IMR-90 (cell line): ENCODE measurements at regions not wholly inside any gene's neighbourhood (a gene's known extent, or its start where the extent isn't known, plus 50 kb on each side); places are given as distances from the start of the nearest gene placed in this dataset.

Source experiments
- ATAC-seq: fragments of 200-7000 bp; cut with Tn5 transposase; 2 replicates; pipeline ENCODE4 v1.9.1; 2020; ENCODE audit warnings: low read depth, mild to moderate bottlenecking, moderate library complexity
- BruUV-seq: library from RNA; stranded (reverse); fragments of 400-500 nt; replicated peaks from 2 replicates; lab custom pipeline; 2021; lab: Mats Ljungman, UMichigan
- CTCF ChIA-PET: fragments of 300-600 bp; formaldehyde crosslinking; extraction: SDS; loops from one replicate; lab custom pipeline; 2021; ENCODE audit warnings: antibody characterized with exemption; lab: Yijun Ruan, JAX
- POLR2A ChIA-PET: fragments of 300-600 bp; sonication (Branson Sonifier 250); formaldehyde crosslinking; loops from one replicate; lab custom pipeline; 2022; ENCODE audit warnings: antibody characterized with exemption; ENCODE audit not compliant: unreplicated experiment; lab: Charles Lee
- DNase-seq: peaks from one replicate; pipeline ENCODE4 v3.0.0; 2013
- H2AFZ ChIP-seq: replicated peaks from 2 replicates; pipeline ENCODE3; 2013; ENCODE audit warnings: low read length, mild to moderate bottlenecking; ENCODE audit not compliant: poor library complexity
- H2AK5ac ChIP-seq: 2 replicates; pipeline ENCODE4 v1.6.1; 2013; ENCODE audit warnings: low read depth, low read length, inconsistent platforms
- H2AK9ac ChIP-seq: replicated peaks from 2 replicates; pipeline ENCODE3; 2013; ENCODE audit warnings: mild to moderate bottlenecking, low read depth, low read length, moderate library complexity; ENCODE audit not compliant: poor library complexity
- H2BK120ac ChIP-seq: 2 replicates; pipeline ENCODE4 v1.6.1; 2013; ENCODE audit warnings: low read depth, low read length, inconsistent platforms
- H2BK15ac ChIP-seq: 3 replicates; pipeline ENCODE4 v1.6.1; 2013; ENCODE audit warnings: low read depth, low read length, inconsistent platforms
- H2BK20ac ChIP-seq: 2 replicates; pipeline ENCODE4 v1.6.1; 2013; ENCODE audit warnings: low read depth, mild to moderate bottlenecking, inconsistent platforms, low read length, moderate library complexity
- H2BK5ac ChIP-seq: 2 replicates; pipeline ENCODE4 v1.6.1; 2013; ENCODE audit warnings: mild to moderate bottlenecking, low read depth, low read length, inconsistent platforms; ENCODE audit not compliant: poor library complexity, severe bottlenecking
- H3K14ac ChIP-seq: replicated peaks from 2 replicates; pipeline ENCODE4 v1.6.1; 2013; ENCODE audit warnings: low read depth, low read length, inconsistent platforms
- H3K18ac ChIP-seq: 2 replicates; pipeline ENCODE4 v1.6.1; 2013; ENCODE audit warnings: low read depth, low read length, control low read depth
- H3K23ac ChIP-seq: 2 replicates; pipeline ENCODE4 v1.6.1; 2013; ENCODE audit warnings: low read depth, low read length, inconsistent platforms
- H3K27ac ChIP-seq: 2 replicates; pipeline ENCODE4 v1.5.1; 2013; ENCODE audit warnings: mild to moderate bottlenecking, control low read depth, low read length; ENCODE audit not compliant: insufficient read depth
- H3K27me3 ChIP-seq: 2 replicates; pipeline ENCODE4 v1.6.1; 2013; ENCODE audit warnings: low read length; ENCODE audit not compliant: control insufficient read depth, insufficient read depth
- H3K36me3 ChIP-seq: 2 replicates; pipeline ENCODE4 v1.6.1; 2013; ENCODE audit warnings: low read length, mixed read lengths; ENCODE audit not compliant: control insufficient read depth, insufficient read depth
- H3K4ac ChIP-seq: 2 replicates; pipeline ENCODE4 v1.6.1; 2013; ENCODE audit warnings: low read depth, low read length, inconsistent platforms
- H3K4me1 ChIP-seq: 2 replicates; pipeline ENCODE4 v1.6.1; 2013; ENCODE audit warnings: low read length, mixed read lengths; ENCODE audit not compliant: control insufficient read depth, insufficient read depth
- H3K4me2 ChIP-seq: 2 replicates; pipeline ENCODE4 v1.6.1; 2013; ENCODE audit warnings: low read depth, mild to moderate bottlenecking, control low read depth, low read length, moderate library complexity
- H3K4me3 ChIP-seq: 2 replicates; pipeline ENCODE4 v1.5.1; 2013; ENCODE audit warnings: low read depth, mild to moderate bottlenecking, control low read depth, low read length, moderate library complexity; ENCODE audit not compliant: insufficient read depth
- H3K56ac ChIP-seq: 2 replicates; pipeline ENCODE4 v1.6.1; 2013; ENCODE audit warnings: low read length, inconsistent platforms; ENCODE audit not compliant: insufficient read depth; ENCODE audit errors: extremely low read depth
- H3K79me1 ChIP-seq, 2 experiments: 2 replicates each; pipeline ENCODE4 v1.6.1; 2013; ENCODE audit warnings: low read length in 2 of 2, inconsistent platforms in 1 of 2, low read depth in 1 of 2
- H3K9ac ChIP-seq: 2 replicates; pipeline ENCODE4 v1.6.1; 2013; ENCODE audit warnings: low read depth, low read length, control low read depth
- H3K9me1 ChIP-seq: 2 replicates; pipeline ENCODE4 v1.6.1; 2013; ENCODE audit warnings: low read length, inconsistent platforms; ENCODE audit not compliant: insufficient read depth
- H3K9me3 ChIP-seq: 2 replicates; pipeline ENCODE4 v1.6.1; 2013; ENCODE audit warnings: low read length; ENCODE audit not compliant: control insufficient read depth, insufficient read depth
- H4K20me1 ChIP-seq: 2 replicates; pipeline ENCODE4 v1.6.1; 2013; ENCODE audit warnings: low read length, inconsistent platforms; ENCODE audit not compliant: insufficient read depth
- H4K5ac ChIP-seq: 2 replicates; pipeline ENCODE4 v1.6.1; 2013; ENCODE audit warnings: mild to moderate bottlenecking, low read depth, low read length, control low read depth
- H4K8ac ChIP-seq, 2 experiments: 2 replicates each; pipeline ENCODE4 v1.6.1; 2013; ENCODE audit warnings: low read depth in 2 of 2, low read length in 2 of 2, control low read depth in 1 of 2, inconsistent platforms in 1 of 2
- H4K91ac ChIP-seq: 2 replicates; pipeline ENCODE4 v1.6.1; 2013; ENCODE audit warnings: low read depth, low read length, inconsistent platforms; ENCODE audit not compliant: insufficient read depth
- BHLHE40 ChIP-seq: fragments of 150-350 bp; IDR thresholded peaks from 2 replicates; pipeline ENCODE4 v1.6.1; 2016; ENCODE audit warnings: mild to moderate bottlenecking, low read depth, low read length
- CEBPB ChIP-seq: IDR thresholded peaks from 2 replicates; pipeline ENCODE4 v1.6.1; 2012; ENCODE audit warnings: low read depth, low read length, improper control_type of control experiment
- CHD1 ChIP-seq: IDR thresholded peaks from 2 replicates; pipeline ENCODE4 v1.6.1; 2012; ENCODE audit warnings: low read depth, low read length, improper control_type of control experiment
- CTCF ChIP-seq: conservative IDR thresholded peaks from 2 replicates; pipeline ENCODE4 v1.5.1; 2012; ENCODE audit warnings: mild to moderate bottlenecking, low read depth, low read length, improper control_type of control experiment
- ELK1 ChIP-seq: fragments of 150-350 bp; IDR thresholded peaks from 2 replicates; pipeline ENCODE4 v1.6.1; 2016; ENCODE audit warnings: low read depth, mild to moderate bottlenecking, low read length, moderate library complexity, borderline replicate concordance
- MAFK ChIP-seq: IDR thresholded peaks from 2 replicates; pipeline ENCODE4 v1.6.1; 2012; ENCODE audit warnings: low read depth, low read length, improper control_type of control experiment
- MAZ ChIP-seq: IDR thresholded peaks from 2 replicates; pipeline ENCODE4 v1.6.1; 2012; ENCODE audit warnings: low read depth, mild to moderate bottlenecking, low read length, improper control_type of control experiment, moderate library complexity, borderline replicate concordance
- MXI1 ChIP-seq: IDR thresholded peaks from 2 replicates; pipeline ENCODE4 v1.6.1; 2012; ENCODE audit warnings: low read depth, mild to moderate bottlenecking, low read length, moderate library complexity, borderline replicate concordance
- RFX5 ChIP-seq: IDR thresholded peaks from 2 replicates; pipeline ENCODE4 v1.8.0; 2012; ENCODE audit warnings: low read depth, mild to moderate bottlenecking, low read length, moderate library complexity
- SMC3 ChIP-seq: fragments of 150-350 bp; IDR thresholded peaks from 2 replicates; pipeline ENCODE4 v1.6.1; 2016; ENCODE audit warnings: low read depth, mild to moderate bottlenecking, antibody characterized with exemption, low read length, moderate library complexity
- USF2 ChIP-seq: fragments of 150-350 bp; IDR thresholded peaks from 2 replicates; pipeline ENCODE4 v1.6.1; 2017; ENCODE audit warnings: mild to moderate bottlenecking, antibody characterized with exemption, low read length, low read depth
- WGBS, 2 experiments: methylation state at CpG; one replicate each; pipeline versions ENCODE4 v1.1.5 to v1.1.7; 2013; ENCODE audit warnings: missing lambda C conversion rate in 2 of 2; ENCODE audit not compliant: insufficient read length in 1 of 2; ENCODE audit errors: extremely low coverage in 2 of 2; 5-methylcytosine and 5-hydroxymethylcytosine counted together
- dilution Hi-C: fragments of 300-500 bp; cut with HindIII; formaldehyde crosslinking; loops from one replicate; pipeline ENCODE4 v1.14.3; 2018; ENCODE audit warnings: low sequenced_read_pairs; ENCODE audit not compliant: unreplicated experiment
- in situ Hi-C: fragments of 300-500 bp; cut with MboI; formaldehyde crosslinking; loops from 3 replicates; pipeline ENCODE4 v1.14.3; 2019; ENCODE audit warnings: low sequenced_read_pairs, inconsistent platforms, mixed read lengths
- intact Hi-C: fragments of 100-400 bp; cut with micrococcal nuclease; formaldehyde crosslinking; loops from 2 replicates; pipeline ENCODE4 v1.10.0; 2022

- Histone ChIP-seq H3K9me1 (no peaks in the 10 kb centered on the region), H3K36me3 (no peaks in the 10 kb centered on the region), H3K9ac (no peak overlapping the region), H3K4me2 (no peak overlapping the region), H4K5ac (no peak overlapping the region), H3K56ac (no peak overlapping the region), H2BK15ac (no peak overlapping the region), H2AK9ac (no peak overlapping the region), H3K23ac (no peak overlapping the region), H3K14ac (no peak overlapping the region), H2AFZ (no peak overlapping the region), H3K4me3 (no peak overlapping the region), H3K4ac (no peak overlapping the region), H2BK5ac (no peak overlapping the region), H2BK120ac (no peak overlapping the region), H3K27ac (no peak overlapping the region), H2BK20ac (no peak overlapping the region), H3K4me1 (peaks cover 2% of the 10 kb centered on the region; the same call in 1 of the 2 replicates), H2AK5ac (no peak overlapping the region), H3K79me1 (no peaks in the 10 kb centered on the region), H4K8ac (no peak overlapping the region), H3K27me3 (peaks cover 22% of the 10 kb centered on the region), H3K9me3 (no peaks in the 10 kb centered on the region), H4K91ac (no peak overlapping the region), H3K18ac (no peak overlapping the region), H4K20me1 (no peaks in the 10 kb centered on the region)
- WGBS, 2 experiments: no CpG with 5 or more reads among the region's 7 CpGs
- no peak for ATAC-seq
- no peak for DNase-seq
- no TSS peak for BruUV-seq
- in situ Hi-C loops: no loop called here
- dilution Hi-C loops: no loop called here
- ChIA-PET POLR2A (no interaction called here), CTCF (no interaction called here)
- TF ChIP-seq CEBPB (no peak), RFX5 (no peak), CHD1 (no peak), ELK1 (no peak), MAZ (no peak), CTCF (no peak), MAFK (no peak), BHLHE40 (no peak), SMC3 (no peak), USF2 (no peak), MXI1 (no peak)
- intact Hi-C loops: no loop called here
Measured at GRCh38 chr22:44430716-44431115, 67.3 kb downstream of the RTL6 start.
